Right ventricle myocardium inferior (tissue), 1 donor: ENCODE measurements at regions not wholly inside any gene's neighbourhood (a gene's known extent, or its start where the extent isn't known, plus 50 kb on each side); places are given as distances from the start of the nearest gene placed in this dataset.

ENCODE experiments used
- ATAC-seq: fragments of 200-7000 bp; cut with Tn5 transposase; one replicate; pipeline ENCODE4 v1.9.1; 2020; ENCODE audit warnings: mild to moderate bottlenecking, moderate library complexity
- DNase-seq: peaks from one replicate; pipeline ENCODE4 v3.0.0; 2021; ENCODE audit errors: missing footprints
- intact Hi-C: fragments of 100-400 bp; cut with DNase I; formaldehyde crosslinking; loops from one replicate; pipeline ENCODE4 v1.11.0; 2022
- donor health status: DM: no; HTN: yes; CAD: no; lungs with severe emphysema.

GRCh38 chr20:11537032-11537431 is 380.7 kb upstream of the BTBD3 start:
- intact Hi-C loops, result no loop called here
- DNase-seq (no peak), ATAC-seq (no peak)

- ATAC-seq (no peak), DNase-seq (no peak)
- intact Hi-C loops, result no loop called here
Measured at GRCh38 chr20:11539450-11539849, 378.2 kb upstream of the BTBD3 start.

GRCh38 chr20:11540558-11540957 is 377.1 kb upstream of the BTBD3 start:
- no peak for ATAC-seq
- intact Hi-C loops, result loop anchor here (5.0 to 10.0 kb wide), 4 partner anchors 268 to 1923 kb away; no protein-coding TSS in a partner anchor
- DNase-seq, result no peak

GRCh38 chr20:11542645-11543044 is 375.0 kb upstream of the BTBD3 start:
- no peak for ATAC-seq
- no peak for DNase-seq
- intact Hi-C loops, result loop anchor here (5.0 to 10.0 kb wide), 4 partner anchors 270 to 1925 kb away; no protein-coding TSS in a partner anchor

- DNase-seq (no peak), ATAC-seq (no peak)
- intact Hi-C loops, result loop anchor here (5.0 to 10.0 kb wide), 4 partner anchors 272 to 1927 kb away; no protein-coding TSS in a partner anchor
Measured at GRCh38 chr20:11544029-11544678, 373.5 kb upstream of the BTBD3 start.

- no peak for ATAC-seq
- DNase-seq, result no peak
Measured at GRCh38 chr20:11546939-11547338, 370.8 kb upstream of the BTBD3 start.

GRCh38 chr20:11549172-11550103 is 368.3 kb upstream of the BTBD3 start:
- intact Hi-C loops, result loop anchor here (10.0 kb wide), 1 partner anchor 1085 kb away; no protein-coding TSS in a partner anchor
- no peak for ATAC-seq
- DNase-seq, result no peak

More at GRCh38 chr20:11546939-11547338, 370.8 kb upstream of the BTBD3 start:
- intact Hi-C loops, result loop anchor here (10.0 kb wide), 1 partner anchor 1082 kb away; no protein-coding TSS in a partner anchor

- no peak for ATAC-seq
- no peak for DNase-seq
- intact Hi-C loops, result no loop called here
Measured at GRCh38 chr20:11550657-11551338, 366.9 kb upstream of the BTBD3 start.

- ATAC-seq, result no peak
- intact Hi-C loops, result no loop called here
- DNase-seq, result no peak
Measured at GRCh38 chr20:11551479-11551878, 366.2 kb upstream of the BTBD3 start.

- no peak for DNase-seq
- ATAC-seq, result no peak
- intact Hi-C loops, result no loop called here
Measured at GRCh38 chr20:11553603-11554002, 364.1 kb upstream of the BTBD3 start.

GRCh38 chr20:11555510-11555909 is 362.2 kb upstream of the BTBD3 start:
- intact Hi-C loops, result no loop called here
- DNase-seq (no peak), ATAC-seq (no peak)

GRCh38 chr20:11556410-11556809 is 361.3 kb upstream of the BTBD3 start:
- DNase-seq, result no peak
- intact Hi-C loops, result no loop called here
- ATAC-seq, result no peak

GRCh38 chr20:11564491-11564890 is 353.2 kb upstream of the BTBD3 start:
- intact Hi-C loops, result no loop called here
- DNase-seq (no peak), ATAC-seq (no peak)

- DNase-seq, result no peak
- intact Hi-C loops, result no loop called here
- ATAC-seq, result no peak
Measured at GRCh38 chr20:11569163-11569562, 348.5 kb upstream of the BTBD3 start.

GRCh38 chr20:11573507-11573906 is 344.2 kb upstream of the BTBD3 start:
- DNase-seq (no peak), ATAC-seq (no peak)
- intact Hi-C loops, result no loop called here

- no peak for ATAC-seq
- intact Hi-C loops, result no loop called here
- no peak for DNase-seq
Measured at GRCh38 chr20:11581271-11581670, 336.4 kb upstream of the BTBD3 start.

GRCh38 chr20:11582060-11582459 is 335.6 kb upstream of the BTBD3 start:
- no peak for ATAC-seq
- intact Hi-C loops, result no loop called here

GRCh38 chr20:11585752-11586352 is 331.8 kb upstream of the BTBD3 start:
- DNase-seq (no peak), ATAC-seq (no peak)
- intact Hi-C loops, result no loop called here

More at GRCh38 chr20:11582060-11582459, 335.6 kb upstream of the BTBD3 start:
- no peak for DNase-seq

GRCh38 chr20:11588875-11589274 is 328.8 kb upstream of the BTBD3 start:
- no peak for ATAC-seq

More at GRCh38 chr20:11588875-11589274, 328.8 kb upstream of the BTBD3 start:
- no peak for DNase-seq
- intact Hi-C loops, result no loop called here
